ENCODE measurements at regions not wholly inside any gene's neighbourhood (a gene's known extent, or its start where the extent isn't known, plus 50 kb on each side); places are given as distances from the start of the nearest gene placed in this dataset.

DNA sequence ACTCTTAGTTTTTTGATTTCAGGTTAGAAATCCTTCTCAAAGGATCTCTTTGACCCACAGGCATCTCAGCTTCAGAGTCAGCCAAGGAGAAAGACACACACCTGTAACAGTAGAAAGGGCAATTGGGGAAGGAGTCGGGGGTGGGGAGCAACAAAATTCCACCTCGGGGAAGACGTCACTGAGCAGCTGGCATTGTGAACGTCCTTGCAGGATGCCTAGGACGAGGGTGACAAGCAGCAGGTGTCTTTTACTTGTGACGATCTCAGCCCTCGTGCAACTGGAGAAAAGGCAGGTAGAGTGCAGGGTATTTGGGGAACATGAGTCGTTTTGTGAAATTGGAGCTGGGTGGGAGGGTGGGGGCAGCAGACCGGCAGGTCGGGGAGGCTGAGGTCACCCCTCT lies 627.0 kb downstream of the ACTR3B start:
- Histone ChIP-seq H3K79me2 (ENCODE audit: low read length) (no peaks in the 10 kb centered on the region), H3K9me3 (ENCODE audit: insufficient read depth, low read length) (no peaks in the 10 kb centered on the region), H3K4me2 (ENCODE audit: low read length) (no peak overlapping the region), H3K4me3 (ENCODE audit: low read length) (no peak overlapping the region), H4K20me1 (ENCODE audit: insufficient read depth, low read length) (no peaks in the 10 kb centered on the region), H3K27ac (ENCODE audit: low read length) (no peak overlapping the region), H3K36me3 (replicated peaks; ENCODE audit: low read depth, low read length) (no peaks in the 10 kb centered on the region), H3K4me1 (ENCODE audit: low read length) (no peaks in the 10 kb centered on the region), H3K9ac (ENCODE audit: low read length) (no peak overlapping the region), H3K27me3 (ENCODE audit: low read depth, low read length) (no peaks in the 10 kb centered on the region), H2AFZ (ENCODE audit: low read depth, low read length) (no peak overlapping the region)
- TF ChIP-seq EZH2phosphoT487 (IDR thresholded peaks at IDR 0.05; ENCODE audit: low read depth): no peak
- TF ChIP-seq, protein P1, sequence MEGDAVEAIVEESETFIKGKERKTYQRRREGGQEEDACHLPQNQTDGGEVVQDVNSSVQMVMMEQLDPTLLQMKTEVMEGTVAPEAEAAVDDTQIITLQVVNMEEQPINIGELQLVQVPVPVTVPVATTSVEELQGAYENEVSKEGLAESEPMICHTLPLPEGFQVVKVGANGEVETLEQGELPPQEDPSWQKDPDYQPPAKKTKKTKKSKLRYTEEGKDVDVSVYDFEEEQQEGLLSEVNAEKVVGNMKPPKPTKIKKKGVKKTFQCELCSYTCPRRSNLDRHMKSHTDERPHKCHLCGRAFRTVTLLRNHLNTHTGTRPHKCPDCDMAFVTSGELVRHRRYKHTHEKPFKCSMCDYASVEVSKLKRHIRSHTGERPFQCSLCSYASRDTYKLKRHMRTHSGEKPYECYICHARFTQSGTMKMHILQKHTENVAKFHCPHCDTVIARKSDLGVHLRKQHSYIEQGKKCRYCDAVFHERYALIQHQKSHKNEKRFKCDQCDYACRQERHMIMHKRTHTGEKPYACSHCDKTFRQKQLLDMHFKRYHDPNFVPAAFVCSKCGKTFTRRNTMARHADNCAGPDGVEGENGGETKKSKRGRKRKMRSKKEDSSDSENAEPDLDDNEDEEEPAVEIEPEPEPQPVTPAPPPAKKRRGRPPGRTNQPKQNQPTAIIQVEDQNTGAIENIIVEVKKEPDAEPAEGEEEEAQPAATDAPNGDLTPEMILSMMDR (IDR thresholded peaks at IDR 0.05; ENCODE audit: low read depth, low read length): no peak

DNA sequence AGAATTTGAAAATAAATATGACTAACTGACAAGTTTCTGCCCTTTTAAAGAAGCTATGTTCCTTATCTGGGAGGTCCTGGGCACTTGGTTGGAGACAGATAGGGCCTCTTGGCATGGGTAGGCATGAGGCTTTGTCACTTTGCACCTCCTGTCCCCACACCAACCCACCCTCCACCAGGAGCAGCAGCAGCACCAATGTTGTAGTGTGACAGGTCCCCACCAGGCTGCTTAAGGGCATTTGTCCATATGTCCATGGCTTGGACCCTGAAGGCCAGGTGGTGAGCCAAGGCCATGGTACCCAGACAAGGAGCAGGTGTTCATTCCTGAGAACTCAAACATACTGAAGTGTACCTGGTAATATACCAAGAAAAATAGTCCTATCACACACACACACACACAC lies 629.1 kb downstream of the ACTR3B start:
- H3K4me3 ChIP-seq (ENCODE audit: low read length): no peak overlapping the region
- no peaks in the 10 kb centered on the region for H3K36me3 ChIP-seq (replicated peaks; ENCODE audit: low read depth, low read length)
- no peak overlapping the region for H3K27ac ChIP-seq (ENCODE audit: low read length)
- H4K20me1 ChIP-seq (ENCODE audit: insufficient read depth, low read length): no peaks in the 10 kb centered on the region
- TF ChIP-seq, protein P1 (IDR thresholded peaks at IDR 0.05; ENCODE audit: low read depth, low read length): no peak
- TF ChIP-seq EZH2phosphoT487 (IDR thresholded peaks at IDR 0.05; ENCODE audit: low read depth): no peak
- no peaks in the 10 kb centered on the region for H3K79me2 ChIP-seq (ENCODE audit: low read length)
- no peak overlapping the region for H3K4me2 ChIP-seq (ENCODE audit: low read length)
- no peaks in the 10 kb centered on the region for H3K27me3 ChIP-seq (ENCODE audit: low read depth, low read length)
- H3K9ac ChIP-seq (ENCODE audit: low read length): no peak overlapping the region
- H3K4me1 ChIP-seq (ENCODE audit: low read length): no peaks in the 10 kb centered on the region
- H3K9me3 ChIP-seq (ENCODE audit: insufficient read depth, low read length): no peaks in the 10 kb centered on the region
- H2AFZ ChIP-seq (ENCODE audit: low read depth, low read length): no peak overlapping the region

DNA sequence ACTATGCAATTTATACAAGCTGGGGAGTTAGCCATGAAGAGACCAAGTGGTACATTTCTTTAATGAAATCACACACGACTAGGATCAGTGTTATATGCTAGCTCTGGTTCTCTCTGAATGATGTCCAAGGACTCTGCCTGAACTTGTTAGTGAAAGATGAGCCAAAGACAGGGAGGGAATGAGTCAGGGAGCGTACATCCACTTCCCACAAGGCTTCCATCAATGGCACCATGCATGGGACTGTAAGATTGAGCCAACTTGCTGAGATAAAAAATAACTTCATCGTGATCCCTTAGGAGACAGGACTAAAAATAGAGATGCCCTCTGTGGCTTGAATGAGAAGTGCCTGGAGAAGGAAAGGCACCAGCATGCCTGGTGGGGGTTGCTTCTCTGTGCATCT lies 629.7 kb downstream of the ACTR3B start:
- Histone ChIP-seq H3K79me2 (ENCODE audit: low read length) (no peaks in the 10 kb centered on the region), H3K4me1 (ENCODE audit: low read length) (no peaks in the 10 kb centered on the region), H3K4me3 (ENCODE audit: low read length) (no peak overlapping the region), H3K36me3 (replicated peaks; ENCODE audit: low read depth, low read length) (no peaks in the 10 kb centered on the region), H3K9me3 (ENCODE audit: insufficient read depth, low read length) (no peaks in the 10 kb centered on the region), H2AFZ (ENCODE audit: low read depth, low read length) (no peak overlapping the region), H4K20me1 (ENCODE audit: insufficient read depth, low read length) (no peaks in the 10 kb centered on the region), H3K9ac (ENCODE audit: low read length) (no peak overlapping the region), H3K4me2 (ENCODE audit: low read length) (no peak overlapping the region), H3K27me3 (ENCODE audit: low read depth, low read length) (no peaks in the 10 kb centered on the region), H3K27ac (ENCODE audit: low read length) (no peak overlapping the region)
- TF ChIP-seq EZH2phosphoT487 (IDR thresholded peaks at IDR 0.05; ENCODE audit: low read depth): no peak
- TF ChIP-seq, protein P1 (IDR thresholded peaks at IDR 0.05; ENCODE audit: low read depth, low read length): no peak

DNA sequence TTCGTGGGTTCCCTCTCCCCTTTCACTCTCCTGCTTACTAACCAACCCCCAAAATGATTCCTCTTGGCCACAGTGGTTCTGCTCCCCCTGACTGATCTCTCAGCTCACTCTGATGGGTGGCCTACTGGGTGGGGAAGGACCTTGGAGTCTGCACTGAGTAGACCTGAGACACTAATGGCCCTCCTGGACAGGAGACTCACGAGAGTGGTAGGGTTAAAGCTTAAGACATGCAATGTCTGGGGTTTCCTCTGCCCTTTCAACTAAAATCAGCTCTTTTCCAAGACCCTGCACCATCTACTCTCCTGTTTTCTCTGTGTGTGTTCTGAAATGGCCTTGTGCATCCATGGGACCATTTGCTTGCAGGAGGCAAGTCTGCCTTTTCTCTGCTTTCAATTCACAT lies 631.4 kb downstream of the ACTR3B start:
- Histone ChIP-seq H3K27ac (ENCODE audit: low read length) (no peak overlapping the region), H3K9me3 (ENCODE audit: insufficient read depth, low read length) (no peaks in the 10 kb centered on the region), H3K27me3 (ENCODE audit: low read depth, low read length) (no peaks in the 10 kb centered on the region), H3K4me3 (ENCODE audit: low read length) (no peak overlapping the region), H3K9ac (ENCODE audit: low read length) (no peak overlapping the region), H3K79me2 (ENCODE audit: low read length) (no peaks in the 10 kb centered on the region), H3K4me1 (ENCODE audit: low read length) (no peaks in the 10 kb centered on the region), H4K20me1 (ENCODE audit: insufficient read depth, low read length) (no peaks in the 10 kb centered on the region), H3K4me2 (ENCODE audit: low read length) (no peak overlapping the region), H2AFZ (ENCODE audit: low read depth, low read length) (no peak overlapping the region), H3K36me3 (replicated peaks; ENCODE audit: low read depth, low read length) (no peaks in the 10 kb centered on the region)
- no peak for TF ChIP-seq EZH2phosphoT487 (IDR thresholded peaks at IDR 0.05; ENCODE audit: low read depth)
- TF ChIP-seq, protein P1 (IDR thresholded peaks at IDR 0.05; ENCODE audit: low read depth, low read length): no peak
